DOHH2 (cell line): ENCODE measurements at regions not wholly inside any gene's neighbourhood (a gene's known extent, or its start where the extent isn't known, plus 50 kb on each side); places are given as distances from the start of the nearest gene placed in this dataset.

Source experiments
- H3F3A ChIP-seq: fragments of 200-600 bp; sonication (generic), shearing (Covaris generic); 2 replicates; pipeline ENCODE4 v1.6.0; 2016; ENCODE audit warnings: antibody characterized with exemption, mild to moderate bottlenecking; ENCODE audit not compliant: control insufficient read depth, insufficient read depth
- H3K27ac ChIP-seq: fragments of 200-600 bp; sonication (generic); 2 replicates; pipeline ENCODE4 v1.5.1; 2014; ENCODE audit warnings: low read depth, mild to moderate bottlenecking, low read length, moderate library complexity
- H3K27me3 ChIP-seq: fragments of 200-600 bp; sonication (generic); 2 replicates; pipeline ENCODE4 v1.6.1; 2014; ENCODE audit warnings: mild to moderate bottlenecking, low read length, mixed read lengths; ENCODE audit not compliant: control insufficient read depth
- H3K36me3 ChIP-seq: fragments of 200-600 bp; sonication (generic); 2 replicates; pipeline ENCODE4 v1.6.1; 2014; ENCODE audit warnings: mild to moderate bottlenecking, low read length, moderate library complexity, mixed read lengths; ENCODE audit not compliant: control insufficient read depth
- H3K4me1 ChIP-seq: fragments of 200-600 bp; sonication (generic); 2 replicates; pipeline ENCODE4 v1.6.1; 2014; ENCODE audit warnings: mild to moderate bottlenecking, low read length, mixed read lengths; ENCODE audit not compliant: control insufficient read depth
- H3K4me2 ChIP-seq: fragments of 200-600 bp; sonication (generic); 2 replicates; pipeline ENCODE4 v1.6.0; 2014; ENCODE audit warnings: mild to moderate bottlenecking, low read length, moderate library complexity
- H3K4me3 ChIP-seq: fragments of 200-600 bp; sonication (generic); 2 replicates; pipeline ENCODE4 v1.5.1; 2014; ENCODE audit warnings: mild to moderate bottlenecking, low read length, mixed read lengths
- H3K79me2 ChIP-seq: fragments of 200-600 bp; sonication (generic); 2 replicates; pipeline ENCODE4 v1.6.1; 2014; ENCODE audit warnings: mild to moderate bottlenecking, low read length, mixed read lengths; ENCODE audit not compliant: control insufficient read depth
- H3K9me2 ChIP-seq: fragments of 200-600 bp; sonication (generic); replicated peaks from 2 replicates; pipeline ENCODE4 v1.6.1; 2014; ENCODE audit warnings: mild to moderate bottlenecking, low read length, mixed read lengths; ENCODE audit not compliant: control insufficient read depth
- H3K9me3 ChIP-seq: fragments of 200-600 bp; sonication (generic); 2 replicates; pipeline ENCODE4 v1.6.1; 2014; ENCODE audit warnings: antibody characterized with exemption, low read length, mixed read lengths; ENCODE audit not compliant: control insufficient read depth, insufficient read depth
- H4K20me1 ChIP-seq: fragments of 200-600 bp; sonication (generic); 2 replicates; pipeline ENCODE4 v1.6.0; 2014; ENCODE audit warnings: low read depth, mild to moderate bottlenecking, antibody characterized with exemption, low read length, moderate library complexity; ENCODE audit not compliant: control insufficient read depth, insufficient read depth
- CTCF ChIP-seq: fragments of 200-600 bp; sonication (generic); IDR thresholded peaks from one replicate; pipeline ENCODE4 v1.5.1; 2014; ENCODE audit warnings: antibody characterized with exemption, mild to moderate bottlenecking, low read depth, low read length; ENCODE audit not compliant: poor library complexity, severe bottlenecking
- EZH2phosphoT487 ChIP-seq: fragments of 200-600 bp; sonication (generic); IDR thresholded peaks from 2 replicates; pipeline ENCODE4 v1.6.1; 2017; ENCODE audit warnings: borderline replicate concordance, mild to moderate bottlenecking, antibody characterized with exemption, low read length, moderate library complexity, mixed read lengths

GRCh38 chr4:24188459-24188858, 298.6 kb upstream of the PPARGC1A start:
- Histone ChIP-seq H4K20me1 (no peaks in the 10 kb centered on the region), H3K9me3 (no peaks in the 10 kb centered on the region), H3K79me2 (no peaks in the 10 kb centered on the region), H3K9me2 (no peaks in the 10 kb centered on the region), H3K36me3 (no peaks in the 10 kb centered on the region), H3F3A (no peaks in the 10 kb centered on the region), H3K4me2 (no peak overlapping the region), H3K27ac (no peak overlapping the region), H3K4me1 (no peaks in the 10 kb centered on the region), H3K4me3 (no peak overlapping the region), H3K27me3 (no peaks in the 10 kb centered on the region)
- no peak for TF ChIP-seq CTCF
- TF ChIP-seq EZH2phosphoT487, result no peak

GRCh38 chr4:24186466-24186865, 296.6 kb upstream of the PPARGC1A start:
- Histone ChIP-seq H4K20me1 (no peaks in the 10 kb centered on the region), H3F3A (no peaks in the 10 kb centered on the region)
- TF ChIP-seq EZH2phosphoT487, result no peak
- no peak for TF ChIP-seq CTCF

GRCh38 chr4:24181005-24181404, 291.2 kb upstream of the PPARGC1A start:
- no peak overlapping the region for H3K4me3 ChIP-seq
- no peaks in the 10 kb centered on the region for H3K79me2 ChIP-seq
- TF ChIP-seq CTCF (no peak), EZH2phosphoT487 (no peak)
- no peaks in the 10 kb centered on the region for H3K9me2 ChIP-seq
- no peaks in the 10 kb centered on the region for H3K4me1 ChIP-seq
- no peak overlapping the region for H3K27ac ChIP-seq
- H4K20me1 ChIP-seq, result no peaks in the 10 kb centered on the region
- H3K27me3 ChIP-seq, result no peaks in the 10 kb centered on the region
- no peak overlapping the region for H3K4me2 ChIP-seq
- H3K36me3 ChIP-seq, result no peaks in the 10 kb centered on the region
- no peaks in the 10 kb centered on the region for H3F3A ChIP-seq
- H3K9me3 ChIP-seq, result no peaks in the 10 kb centered on the region

More at GRCh38 chr4:24186466-24186865, 296.6 kb upstream of the PPARGC1A start:
- Histone ChIP-seq H3K4me3 (no peak overlapping the region), H3K27ac (no peak overlapping the region), H3K4me2 (no peak overlapping the region), H3K9me2 (no peaks in the 10 kb centered on the region), H3K4me1 (no peaks in the 10 kb centered on the region), H3K36me3 (no peaks in the 10 kb centered on the region), H3K27me3 (no peaks in the 10 kb centered on the region), H3K9me3 (no peaks in the 10 kb centered on the region), H3K79me2 (no peaks in the 10 kb centered on the region)

GRCh38 chr4:24180586-24180985, 290.7 kb upstream of the PPARGC1A start:
- no peak overlapping the region for H3K4me2 ChIP-seq
- no peaks in the 10 kb centered on the region for H3K4me1 ChIP-seq
- no peaks in the 10 kb centered on the region for H3K36me3 ChIP-seq
- H3K27me3 ChIP-seq, result no peaks in the 10 kb centered on the region
- no peaks in the 10 kb centered on the region for H3K9me3 ChIP-seq
- no peak overlapping the region for H3K27ac ChIP-seq
- H3K4me3 ChIP-seq, result no peak overlapping the region
- no peaks in the 10 kb centered on the region for H3K79me2 ChIP-seq
- no peak for TF ChIP-seq CTCF
- TF ChIP-seq EZH2phosphoT487, result no peak
- H3K9me2 ChIP-seq, result no peaks in the 10 kb centered on the region
- no peaks in the 10 kb centered on the region for H4K20me1 ChIP-seq
- no peaks in the 10 kb centered on the region for H3F3A ChIP-seq
